ENCODE measurements at regions not wholly inside any gene's neighbourhood (a gene's known extent, or its start where the extent isn't known, plus 50 kb on each side); places are given as distances from the start of the nearest gene placed in this dataset.

GRCh38 chr10:29171717-29172116 lies 117.2 kb upstream of the LYZL1 start:
- no peaks in the 10 kb centered on the region for H3K36me3 ChIP-seq (ENCODE audit: control insufficient read depth, insufficient read depth, low read length)
- no peaks in the 10 kb centered on the region for H3K27me3 ChIP-seq (replicated peaks; ENCODE audit: control insufficient read depth, insufficient read depth, low read length)
- no peak for DNase-seq (ENCODE audit: extremely low read depth, insufficient read length)
- no peak overlapping the region for H3K4me3 ChIP-seq (replicated peaks; ENCODE audit: low read depth, low read length)
- no peak for TF ChIP-seq CTCF (IDR thresholded peaks at IDR 0.05; ENCODE audit: insufficient read depth, low read length, poor library complexity, severe bottlenecking)

DNA sequence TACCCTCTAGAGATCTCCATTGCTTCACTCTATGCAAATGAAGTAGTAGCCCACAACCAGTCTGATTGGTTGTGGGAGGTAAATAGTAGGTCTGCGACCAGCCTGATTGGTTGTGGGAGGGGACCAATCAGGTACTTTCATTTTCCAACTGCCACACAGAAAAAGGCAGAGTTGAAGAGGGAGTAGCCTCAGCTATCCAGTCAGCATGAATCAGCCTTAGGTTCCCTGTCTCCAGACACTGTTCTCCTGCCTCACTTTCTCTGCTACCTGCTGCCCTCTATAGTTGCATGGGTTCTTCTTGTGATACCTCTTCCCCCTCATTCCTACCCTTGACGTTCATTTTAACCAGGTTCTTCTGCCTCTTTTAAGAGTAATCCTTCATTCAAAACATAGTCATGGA lies 114.5 kb upstream of the LYZL1 start:
- TF ChIP-seq CTCF (IDR thresholded peaks at IDR 0.05; ENCODE audit: insufficient read depth, low read length, poor library complexity, severe bottlenecking), result no peak
- DNase-seq (ENCODE audit: extremely low read depth, insufficient read length), result no peak
- H3K27me3 ChIP-seq (replicated peaks; ENCODE audit: control insufficient read depth, insufficient read depth, low read length), result no peaks in the 10 kb centered on the region
- H3K36me3 ChIP-seq (ENCODE audit: control insufficient read depth, insufficient read depth, low read length), result no peaks in the 10 kb centered on the region
- no peak overlapping the region for H3K4me3 ChIP-seq (replicated peaks; ENCODE audit: low read depth, low read length)

GRCh38 chr10:29176845-29177832 lies 111.7 kb upstream of the LYZL1 start:
- Histone ChIP-seq H3K4me3 (replicated peaks; ENCODE audit: low read depth, low read length) (no peak overlapping the region), H3K36me3 (ENCODE audit: control insufficient read depth, insufficient read depth, low read length) (no peaks in the 10 kb centered on the region), H3K27me3 (replicated peaks; ENCODE audit: control insufficient read depth, insufficient read depth, low read length) (no peaks in the 10 kb centered on the region)
- no peak for TF ChIP-seq CTCF (IDR thresholded peaks at IDR 0.05; ENCODE audit: insufficient read depth, low read length, poor library complexity, severe bottlenecking)
- DNase-seq (ENCODE audit: extremely low read depth, insufficient read length), result no peak

- no peak for TF ChIP-seq CTCF (IDR thresholded peaks at IDR 0.05; ENCODE audit: insufficient read depth, low read length, poor library complexity, severe bottlenecking)
- no peak overlapping the region for H3K4me3 ChIP-seq (replicated peaks; ENCODE audit: low read depth, low read length)
Observed at GRCh38 chr10:29181936-29182335, 106.9 kb upstream of the LYZL1 start.

DNA sequence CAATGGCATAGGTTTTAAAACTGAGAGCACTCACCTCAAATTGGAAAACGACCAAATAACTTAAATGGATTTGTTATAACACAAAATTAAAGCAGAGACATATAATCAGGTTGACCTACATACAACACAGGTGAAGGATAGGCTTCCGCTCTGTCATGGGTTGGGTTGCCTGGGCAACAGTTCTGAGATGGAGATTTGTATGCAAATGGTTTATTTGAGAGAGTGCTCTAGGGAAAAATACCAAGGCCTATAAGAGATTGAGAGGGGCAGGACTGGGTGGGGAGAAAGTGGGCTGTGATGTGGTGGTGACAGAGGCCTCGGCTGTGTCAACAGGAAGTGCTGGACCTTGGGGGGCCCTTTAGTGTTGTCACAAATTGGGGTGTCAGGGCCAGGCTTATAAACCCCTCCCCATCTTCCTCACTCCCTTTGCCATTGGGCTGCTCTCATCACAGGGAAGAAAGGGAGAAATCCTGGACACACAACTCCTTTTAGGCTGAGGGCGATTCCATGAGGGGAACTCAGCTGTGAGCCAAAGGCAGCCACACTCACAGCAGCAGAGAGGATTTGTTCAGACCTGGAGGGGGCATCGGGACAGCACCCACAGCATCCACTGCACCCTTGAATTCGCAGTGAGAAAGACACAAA lies 105.4 kb upstream of the LYZL1 start:
- TF ChIP-seq CTCF (IDR thresholded peaks at IDR 0.05; ENCODE audit: insufficient read depth, low read length, poor library complexity, severe bottlenecking), result no peak
- no peak for DNase-seq (ENCODE audit: extremely low read depth, insufficient read length)
- H3K36me3 ChIP-seq (ENCODE audit: control insufficient read depth, insufficient read depth, low read length), result no peaks in the 10 kb centered on the region
- no peak overlapping the region for H3K4me3 ChIP-seq (replicated peaks; ENCODE audit: low read depth, low read length)
- no peaks in the 10 kb centered on the region; the same call in 1 of the 2 replicates for H3K27me3 ChIP-seq (replicated peaks; ENCODE audit: control insufficient read depth, insufficient read depth, low read length)

More at GRCh38 chr10:29181936-29182335, 106.9 kb upstream of the LYZL1 start:
- Histone ChIP-seq H3K36me3 (ENCODE audit: control insufficient read depth, insufficient read depth, low read length) (no peaks in the 10 kb centered on the region), H3K27me3 (replicated peaks; ENCODE audit: control insufficient read depth, insufficient read depth, low read length) (no peaks in the 10 kb centered on the region; the same call in 1 of the 2 replicates)
- no peak for DNase-seq (ENCODE audit: extremely low read depth, insufficient read length)

All from GM06990 (cell line).